HG03457 (cell line): ENCODE measurements at regions not wholly inside any gene's neighbourhood (a gene's known extent, or its start where the extent isn't known, plus 50 kb on each side); places are given as distances from the start of the nearest gene placed in this dataset.

Experiments used
- ATAC-seq: cut with Tn5 transposase; IDR thresholded peaks from one replicate; pipeline ENCODE4 v1.9.1; 2021; ENCODE audit warnings: moderate number of reproducible peaks; ENCODE audit not compliant: unreplicated experiment

- no peak for ATAC-seq
These were observed 969.5 kb upstream of the B3GALT2 start for GRCh38 chr1:194155962-194156361.

- ATAC-seq: no peak
These were observed 964.6 kb upstream of the B3GALT2 start for GRCh38 chr1:194151056-194151455.

GRCh38 chr1:194150242-194150641 is 963.8 kb upstream of the B3GALT2 start:
- ATAC-seq: no peak

GRCh38 chr1:194133152-194133551 is 946.7 kb upstream of the B3GALT2 start:
- ATAC-seq: no peak

DNA sequence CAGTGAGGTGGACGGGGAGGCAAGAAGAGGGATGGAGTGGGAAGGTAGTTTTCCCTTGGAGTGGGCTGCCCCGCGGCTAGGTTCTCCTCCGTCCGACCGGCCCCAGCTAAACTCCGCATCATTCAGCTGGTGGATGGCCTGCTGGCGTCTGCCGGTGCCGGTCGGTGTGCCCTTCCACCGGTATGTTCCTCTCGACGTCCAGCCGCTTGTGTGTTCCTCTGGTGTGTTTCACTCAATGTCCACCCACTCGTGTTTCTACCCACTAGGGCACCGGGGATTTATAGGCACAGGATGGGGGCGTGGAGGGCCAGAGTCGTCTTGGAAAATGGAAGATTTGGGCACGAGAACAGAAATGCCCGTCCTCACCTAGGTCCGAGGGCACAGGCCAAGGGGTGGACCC is 931.7 kb upstream of the B3GALT2 start:
- ATAC-seq: no peak

DNA sequence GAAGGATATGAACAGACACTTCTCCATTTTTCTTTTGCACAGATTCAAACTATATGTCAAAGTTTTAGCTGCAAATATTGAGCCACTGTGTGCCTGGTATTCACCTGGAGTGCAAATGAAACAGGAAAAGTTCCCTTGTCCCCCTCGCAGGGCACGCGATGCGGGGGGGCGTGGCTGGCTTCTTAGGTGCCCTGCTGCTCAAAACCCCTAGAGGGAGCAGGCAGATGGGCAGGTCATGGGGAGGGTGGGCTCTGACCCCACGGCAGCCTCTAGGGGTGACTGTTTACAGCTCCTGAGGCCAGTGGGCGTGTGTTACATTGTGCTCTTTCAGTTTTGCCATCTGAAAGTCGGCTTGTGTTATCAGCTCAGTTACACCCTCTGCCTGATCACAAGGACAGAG is 931.2 kb upstream of the B3GALT2 start:
- ATAC-seq: no peak

DNA sequence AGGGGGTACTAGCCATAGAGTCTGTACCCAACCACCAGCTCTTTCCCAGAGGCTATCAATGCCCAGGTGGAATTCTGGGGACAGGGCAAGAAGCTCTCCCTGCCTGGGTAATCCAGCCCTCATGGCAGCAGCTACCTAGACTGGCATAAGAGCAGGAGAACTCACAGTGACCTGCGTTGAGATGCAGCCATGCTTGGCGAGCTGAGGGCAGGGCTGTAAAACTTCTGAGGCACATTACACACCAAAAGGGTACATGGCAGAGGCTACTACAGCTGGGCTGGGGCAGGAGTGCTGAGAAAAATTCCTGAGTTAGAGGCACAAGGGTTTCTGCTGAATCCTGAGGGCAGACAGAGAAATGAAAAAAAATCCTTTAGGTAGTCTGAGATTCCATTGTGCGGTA is 927.9 kb upstream of the B3GALT2 start:
- no peak for ATAC-seq

DNA sequence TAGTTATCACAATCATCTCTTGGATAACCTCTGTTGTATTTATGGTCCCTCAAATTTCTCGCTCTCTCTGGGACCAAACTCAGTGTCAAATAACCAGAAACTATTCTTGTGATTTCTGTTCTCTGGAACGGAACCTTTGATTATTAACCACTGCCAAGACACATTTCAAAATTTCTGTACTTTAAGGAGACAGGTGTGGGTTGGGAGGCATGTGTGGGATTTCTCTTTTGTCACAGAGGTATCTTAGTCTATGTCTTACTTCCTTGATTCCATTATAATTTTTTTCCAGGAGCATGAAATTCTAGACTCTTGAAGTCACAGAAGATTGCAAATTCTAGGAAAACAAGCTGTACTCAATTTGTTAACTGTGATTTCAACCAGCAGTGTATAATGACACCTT is 919.0 kb upstream of the B3GALT2 start:
- no peak for ATAC-seq

- ATAC-seq: no peak
These were observed 917.9 kb upstream of the B3GALT2 start for GRCh38 chr1:194104247-194104844.

DNA sequence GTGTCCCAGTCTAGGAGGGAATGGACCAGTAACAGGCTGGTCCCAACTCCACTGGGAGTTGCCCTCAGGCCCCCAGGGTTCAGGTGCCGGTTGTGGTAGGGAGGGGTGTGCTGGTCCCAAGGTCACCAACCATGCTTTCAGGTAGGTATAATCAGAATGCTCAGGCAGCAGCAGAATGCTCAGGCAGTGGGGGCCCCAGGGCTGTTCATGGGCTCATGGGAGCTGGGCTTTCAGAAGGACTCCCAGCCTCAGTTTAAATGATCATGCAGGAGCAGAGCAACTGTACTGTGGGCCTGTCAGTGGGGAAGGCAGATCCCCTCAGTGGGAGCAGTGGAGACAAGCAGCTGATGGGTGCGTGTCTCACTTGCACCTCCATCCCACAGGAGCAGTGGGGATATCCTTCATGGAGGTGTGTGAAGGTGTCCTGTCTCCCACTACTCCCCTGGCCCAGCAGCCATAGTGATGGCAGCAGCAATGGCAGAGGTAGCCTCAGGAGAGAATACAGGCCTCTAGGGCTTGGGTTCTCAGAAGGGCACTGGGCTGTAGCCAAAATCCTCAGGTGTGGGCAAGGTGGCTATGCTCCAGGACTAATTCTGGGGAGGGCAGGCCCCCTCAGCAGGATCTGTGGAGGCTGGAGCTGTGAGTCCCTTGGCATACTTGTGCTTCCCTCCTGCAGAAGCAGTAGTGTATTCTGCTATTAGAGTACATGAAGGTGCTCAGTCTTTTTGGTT is 917.3 kb upstream of the B3GALT2 start:
- no peak for ATAC-seq

- no peak for ATAC-seq
These were observed 916.7 kb upstream of the B3GALT2 start for GRCh38 chr1:194103101-194103500.

- no peak for ATAC-seq
These were observed 916.2 kb upstream of the B3GALT2 start for GRCh38 chr1:194102607-194103006.

- ATAC-seq: no peak
These were observed 898.3 kb upstream of the B3GALT2 start for GRCh38 chr1:194084755-194085154.

DNA sequence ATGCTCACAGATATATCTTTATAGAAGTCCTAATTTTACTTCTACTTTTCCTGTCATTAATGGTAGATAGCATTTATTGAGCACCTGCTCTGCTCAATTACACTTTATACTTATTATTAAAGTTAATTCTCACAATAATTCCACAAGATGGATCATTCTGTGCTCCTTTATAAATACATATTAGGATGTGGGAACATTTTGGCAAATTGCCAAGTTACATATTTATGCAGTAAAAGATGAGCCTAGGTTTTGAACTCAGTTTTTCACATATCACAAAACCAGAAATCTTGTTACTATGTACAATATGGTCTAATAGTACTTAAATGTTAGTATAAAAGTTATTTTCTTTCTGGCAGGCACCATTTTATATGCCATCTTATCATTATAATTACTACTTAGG is 895.0 kb upstream of the B3GALT2 start:
- no peak for ATAC-seq

GRCh38 chr1:194080826-194081225 is 894.4 kb upstream of the B3GALT2 start:
- no peak for ATAC-seq

GRCh38 chr1:194078765-194079164 is 892.4 kb upstream of the B3GALT2 start:
- peak; percentile 70 for ATAC-seq

GRCh38 chr1:194076646-194077045 is 890.2 kb upstream of the B3GALT2 start:
- no peak for ATAC-seq

- no peak for ATAC-seq
These were observed 887.4 kb upstream of the B3GALT2 start for GRCh38 chr1:194073833-194074232.

GRCh38 chr1:194071205-194071604 is 884.8 kb upstream of the B3GALT2 start:
- ATAC-seq: no peak

DNA sequence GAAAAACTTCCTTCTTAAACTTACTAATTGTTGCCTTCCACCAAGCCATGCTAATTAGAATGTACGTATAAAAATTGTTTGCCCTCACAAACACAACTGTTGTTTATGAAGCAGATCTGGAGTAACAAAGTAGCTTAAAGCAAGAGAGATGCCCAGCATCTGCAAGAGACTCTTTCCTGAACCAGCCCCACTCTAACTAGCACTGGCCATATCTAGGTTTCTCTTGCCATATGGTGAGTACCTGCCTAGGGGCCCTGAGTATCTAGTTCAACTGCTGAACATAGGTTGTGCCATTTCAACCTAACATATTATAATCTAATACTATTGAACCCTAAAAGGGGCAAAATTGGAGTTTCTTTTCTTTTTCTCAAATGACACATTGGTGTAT is 883.4 kb upstream of the B3GALT2 start:
- no peak for ATAC-seq

GRCh38 chr1:194069168-194069830 is 882.9 kb upstream of the B3GALT2 start:
- no peak for ATAC-seq

- ATAC-seq: no peak
These were observed 882.2 kb upstream of the B3GALT2 start for GRCh38 chr1:194068446-194069167.
